ENCODE measurements at regions not wholly inside any gene's neighbourhood (a gene's known extent, or its start where the extent isn't known, plus 50 kb on each side); places are given as distances from the start of the nearest gene placed in this dataset.

DNA sequence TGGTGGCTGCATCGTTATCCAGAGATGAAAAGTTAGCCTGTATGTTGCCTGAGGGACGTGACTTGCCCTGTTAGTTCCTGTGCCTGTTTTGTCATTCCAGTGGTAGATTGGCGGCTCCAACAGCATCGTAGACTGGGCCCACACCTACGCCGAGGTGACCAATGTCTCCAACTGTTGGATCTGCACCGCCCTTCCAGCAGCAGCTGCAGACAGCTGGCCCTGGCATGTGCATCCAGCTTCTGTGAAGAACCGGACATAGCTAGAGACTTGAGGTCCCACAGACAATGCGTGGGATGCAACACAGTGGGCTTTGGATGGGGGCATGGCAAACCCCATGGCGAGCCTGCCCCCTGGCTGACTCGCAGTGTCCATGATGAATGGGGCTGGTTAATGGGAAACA lies 93.0 kb upstream of the TMPO start:
- no peak overlapping the region for H3K9ac ChIP-seq (ENCODE audit: low read depth, low read length)
- H3K4me1 ChIP-seq (ENCODE audit: insufficient read depth, low read length) = peaks cover 20% of the 10 kb centered on the region
- no peaks in the 10 kb centered on the region for H3K9me3 ChIP-seq (ENCODE audit: control insufficient read depth, insufficient read depth, low read length)
- H3K36me3 ChIP-seq (ENCODE audit: insufficient read depth, low read length) = no peaks in the 10 kb centered on the region

GRCh38 chr12:98422812-98423211 lies 92.6 kb upstream of the TMPO start:
- H3K36me3 ChIP-seq (ENCODE audit: insufficient read depth, low read length) = no peaks in the 10 kb centered on the region
- peaks cover 20% of the 10 kb centered on the region for H3K4me1 ChIP-seq (ENCODE audit: insufficient read depth, low read length)
- H3K9ac ChIP-seq (ENCODE audit: low read depth, low read length) = no peak overlapping the region
- H3K9me3 ChIP-seq (ENCODE audit: control insufficient read depth, insufficient read depth, low read length) = no peaks in the 10 kb centered on the region

- H3K9ac ChIP-seq (ENCODE audit: low read depth, low read length) = no peak overlapping the region
- no peaks in the 10 kb centered on the region for H3K36me3 ChIP-seq (ENCODE audit: insufficient read depth, low read length)
- H3K9me3 ChIP-seq (ENCODE audit: control insufficient read depth, insufficient read depth, low read length) = no peaks in the 10 kb centered on the region
- H3K4me1 ChIP-seq (ENCODE audit: insufficient read depth, low read length) = peaks cover 10% of the 10 kb centered on the region
Observed at GRCh38 chr12:98423963-98424362, 91.4 kb upstream of the TMPO start.

- Histone ChIP-seq H3K9me3 (ENCODE audit: control insufficient read depth, insufficient read depth, low read length) (no peaks in the 10 kb centered on the region), H3K36me3 (ENCODE audit: insufficient read depth, low read length) (no peaks in the 10 kb centered on the region), H3K9ac (ENCODE audit: low read depth, low read length) (no peak overlapping the region), H3K4me1 (ENCODE audit: insufficient read depth, low read length) (peaks cover 1% of the 10 kb centered on the region; the same call in 1 of the 2 replicates)
Observed at GRCh38 chr12:98424726-98425401, 90.5 kb upstream of the TMPO start.

DNA sequence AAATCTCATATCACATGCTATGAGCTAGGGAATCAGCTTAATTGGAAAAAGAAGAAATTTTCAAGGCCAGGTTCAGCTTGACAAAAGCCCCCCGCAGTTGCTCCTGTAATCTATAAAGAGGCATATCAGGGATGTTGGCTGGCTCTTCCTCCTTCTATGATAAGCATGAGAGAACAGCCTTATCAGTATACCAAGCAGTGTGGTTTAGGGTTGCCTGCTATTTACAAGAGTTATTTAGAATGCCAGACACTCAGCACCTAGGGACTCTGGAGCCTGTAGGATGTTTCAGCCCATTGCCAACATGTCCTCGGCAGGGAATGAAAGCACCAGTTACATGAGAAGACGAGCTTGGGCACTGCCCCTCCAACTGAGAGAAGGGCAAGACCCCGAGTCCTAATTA lies 89.5 kb upstream of the TMPO start:
- H3K9me3 ChIP-seq (ENCODE audit: control insufficient read depth, insufficient read depth, low read length) = no peaks in the 10 kb centered on the region
- H3K4me1 ChIP-seq (ENCODE audit: insufficient read depth, low read length) = no peaks in the 10 kb centered on the region
- H3K9ac ChIP-seq (ENCODE audit: low read depth, low read length) = no peak overlapping the region
- H3K36me3 ChIP-seq (ENCODE audit: insufficient read depth, low read length) = no peaks in the 10 kb centered on the region

DNA sequence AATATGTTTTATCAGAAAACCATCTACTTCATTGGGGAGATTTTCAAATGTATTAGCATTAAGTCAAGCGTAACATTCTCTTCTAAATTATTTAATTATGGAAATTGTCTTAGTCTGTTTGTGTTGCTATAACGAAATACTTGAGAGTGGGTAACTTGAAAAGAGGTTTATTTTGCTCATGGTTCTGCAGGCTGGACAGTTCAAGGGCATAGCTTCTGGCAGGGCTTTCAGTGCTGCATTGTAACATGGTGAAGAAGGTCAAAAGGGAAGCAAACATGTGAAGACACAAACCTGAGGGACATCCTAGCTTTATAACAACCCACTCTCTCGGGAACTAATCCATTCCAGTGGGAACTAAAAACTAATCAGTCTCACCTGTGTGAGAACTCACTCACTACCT lies 84.3 kb upstream of the TMPO start:
- Histone ChIP-seq H3K36me3 (ENCODE audit: insufficient read depth, low read length) (no peaks in the 10 kb centered on the region), H3K9me3 (ENCODE audit: control insufficient read depth, insufficient read depth, low read length) (peaks cover 5% of the 10 kb centered on the region; the same call in 1 of the 2 replicates)

GRCh38 chr12:98437166-98437565 lies 78.2 kb upstream of the TMPO start:
- no peak overlapping the region for H3K9ac ChIP-seq (ENCODE audit: low read depth, low read length)
- H3K4me1 ChIP-seq (ENCODE audit: insufficient read depth, low read length) = peaks cover 10% of the 10 kb centered on the region; the same call in 1 of the 2 replicates
- H3K9me3 ChIP-seq (ENCODE audit: control insufficient read depth, insufficient read depth, low read length) = no peaks in the 10 kb centered on the region

More for the DNA sequence above, 84.3 kb upstream of the TMPO start:
- no peaks in the 10 kb centered on the region for H3K4me1 ChIP-seq (ENCODE audit: insufficient read depth, low read length)
- no peak overlapping the region for H3K9ac ChIP-seq (ENCODE audit: low read depth, low read length)

GRCh38 chr12:98437806-98438595 lies 77.4 kb upstream of the TMPO start:
- H3K9ac ChIP-seq (ENCODE audit: low read depth, low read length) = no peak overlapping the region
- no peaks in the 10 kb centered on the region for H3K9me3 ChIP-seq (ENCODE audit: control insufficient read depth, insufficient read depth, low read length)
- H3K36me3 ChIP-seq (ENCODE audit: insufficient read depth, low read length) = no peaks in the 10 kb centered on the region
- peaks cover 10% of the 10 kb centered on the region; the same call in 1 of the 2 replicates for H3K4me1 ChIP-seq (ENCODE audit: insufficient read depth, low read length)

More at GRCh38 chr12:98437166-98437565, 78.2 kb upstream of the TMPO start:
- no peaks in the 10 kb centered on the region for H3K36me3 ChIP-seq (ENCODE audit: insufficient read depth, low read length)

DNA sequence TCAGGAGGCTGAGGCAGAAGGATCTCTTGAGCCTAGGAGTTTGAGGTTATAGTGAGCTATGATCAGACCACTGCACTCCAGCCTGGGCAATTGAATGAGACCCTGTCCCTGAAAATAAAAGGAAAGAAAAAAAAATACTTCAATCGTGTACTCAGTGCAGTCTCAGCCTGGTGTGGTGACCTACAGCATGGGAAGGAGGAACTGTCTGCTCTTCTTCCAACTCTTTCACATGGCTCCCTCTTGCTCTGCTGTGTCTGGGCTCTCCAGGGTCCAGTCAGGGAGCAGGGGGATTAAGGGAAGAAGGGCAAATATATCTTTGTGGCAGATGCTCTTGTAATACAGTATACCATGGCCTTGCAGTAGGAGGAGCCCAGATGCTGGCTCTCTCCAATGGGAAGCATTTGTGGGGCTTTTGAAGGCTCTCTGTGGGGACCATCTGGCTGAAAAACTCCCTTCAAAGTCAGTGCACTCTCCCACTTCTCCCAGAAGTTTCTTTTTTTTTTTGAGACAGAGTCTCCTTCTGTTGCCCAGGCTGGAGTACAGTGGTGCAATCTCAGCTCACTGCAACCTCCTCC lies 76.6 kb upstream of the TMPO start:
- no peaks in the 10 kb centered on the region for H3K9me3 ChIP-seq (ENCODE audit: control insufficient read depth, insufficient read depth, low read length)
- no peak overlapping the region for H3K9ac ChIP-seq (ENCODE audit: low read depth, low read length)
- H3K36me3 ChIP-seq (ENCODE audit: insufficient read depth, low read length) = no peaks in the 10 kb centered on the region
- peaks cover 10% of the 10 kb centered on the region; the same call in 1 of the 2 replicates for H3K4me1 ChIP-seq (ENCODE audit: insufficient read depth, low read length)

DNA sequence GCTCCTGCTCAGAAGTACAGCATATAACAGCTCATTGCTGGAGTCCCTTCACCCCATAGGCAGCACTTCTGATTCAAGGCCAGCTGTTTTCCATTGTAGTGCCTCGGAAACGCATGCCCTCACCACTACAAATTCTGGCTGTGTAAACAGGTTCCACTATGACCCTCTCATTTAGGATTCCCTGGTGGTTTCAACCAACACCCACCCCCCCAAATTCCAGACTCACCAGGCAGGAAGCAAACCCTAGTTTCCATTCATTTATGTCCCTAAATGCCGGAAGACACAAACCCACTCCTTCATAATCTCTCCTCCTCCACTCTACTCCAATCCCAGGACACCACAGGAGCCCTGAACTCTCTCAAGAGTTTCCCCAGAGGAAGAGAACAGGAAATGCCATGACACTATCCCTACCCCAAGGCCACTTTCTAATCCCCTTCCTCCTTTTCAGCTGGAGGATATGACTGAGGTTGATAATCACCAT lies 75.9 kb upstream of the TMPO start:
- H3K36me3 ChIP-seq (ENCODE audit: insufficient read depth, low read length) = no peaks in the 10 kb centered on the region
- no peak overlapping the region for H3K9ac ChIP-seq (ENCODE audit: low read depth, low read length)
- H3K9me3 ChIP-seq (ENCODE audit: control insufficient read depth, insufficient read depth, low read length) = no peaks in the 10 kb centered on the region
- peaks cover 10% of the 10 kb centered on the region; the same call in 1 of the 2 replicates for H3K4me1 ChIP-seq (ENCODE audit: insufficient read depth, low read length)

GRCh38 chr12:98439981-98440581 lies 75.3 kb upstream of the TMPO start:
- H3K36me3 ChIP-seq (ENCODE audit: insufficient read depth, low read length) = no peaks in the 10 kb centered on the region
- no peak overlapping the region for H3K9ac ChIP-seq (ENCODE audit: low read depth, low read length)
- peaks cover 10% of the 10 kb centered on the region; the same call in 1 of the 2 replicates for H3K4me1 ChIP-seq (ENCODE audit: insufficient read depth, low read length)
- no peaks in the 10 kb centered on the region for H3K9me3 ChIP-seq (ENCODE audit: control insufficient read depth, insufficient read depth, low read length)

GRCh38 chr12:98446060-98446459 lies 69.3 kb upstream of the TMPO start:
- Histone ChIP-seq H3K9me3 (ENCODE audit: control insufficient read depth, insufficient read depth, low read length) (no peaks in the 10 kb centered on the region), H3K9ac (ENCODE audit: low read depth, low read length) (no peak overlapping the region), H3K4me1 (ENCODE audit: insufficient read depth, low read length) (no peaks in the 10 kb centered on the region; the same call in 1 of the 2 replicates), H3K36me3 (ENCODE audit: insufficient read depth, low read length) (no peaks in the 10 kb centered on the region)

- H3K9ac ChIP-seq (ENCODE audit: low read depth, low read length) = no peak overlapping the region
- H3K36me3 ChIP-seq (ENCODE audit: insufficient read depth, low read length) = no peaks in the 10 kb centered on the region
- no peaks in the 10 kb centered on the region; the same call in 1 of the 2 replicates for H3K4me1 ChIP-seq (ENCODE audit: insufficient read depth, low read length)
- no peaks in the 10 kb centered on the region for H3K9me3 ChIP-seq (ENCODE audit: control insufficient read depth, insufficient read depth, low read length)
Observed at GRCh38 chr12:98446682-98447081, 68.7 kb upstream of the TMPO start.

GRCh38 chr12:98449584-98449983 lies 65.8 kb upstream of the TMPO start:
- Histone ChIP-seq H3K36me3 (ENCODE audit: insufficient read depth, low read length) (no peaks in the 10 kb centered on the region), H3K9me3 (ENCODE audit: control insufficient read depth, insufficient read depth, low read length) (no peaks in the 10 kb centered on the region), H3K9ac (ENCODE audit: low read depth, low read length) (no peak overlapping the region), H3K4me1 (ENCODE audit: insufficient read depth, low read length) (no peaks in the 10 kb centered on the region)
